Loucy (cell line): ENCODE measurements at regions not wholly inside any gene's neighbourhood (a gene's known extent, or its start where the extent isn't known, plus 50 kb on each side); places are given as distances from the start of the nearest gene placed in this dataset.

Experiments used
- H2AFZ ChIP-seq: fragments of 200-600 bp; sonication (generic); 2 replicates; pipeline ENCODE4 v1.6.0; 2016; ENCODE audit warnings: antibody characterized with exemption, mild to moderate bottlenecking, low read length, moderate library complexity
- H3F3A ChIP-seq: fragments of 200-600 bp; 2 replicates; pipeline ENCODE4 v1.6.0; 2016; ENCODE audit warnings: antibody characterized with exemption, low read depth, mild to moderate bottlenecking
- H3K27me3 ChIP-seq: fragments of 200-600 bp; sonication (generic); 2 replicates; pipeline ENCODE4 v1.6.1; 2014; ENCODE audit warnings: low read length, mild to moderate bottlenecking; ENCODE audit not compliant: insufficient read depth, poor library complexity, severe bottlenecking
- H3K36me3 ChIP-seq: fragments of 200-600 bp; sonication (generic); 2 replicates; pipeline ENCODE4 v1.6.1; 2016; ENCODE audit warnings: low read length; ENCODE audit not compliant: insufficient read depth
- H3K4me1 ChIP-seq: fragments of 200-600 bp; sonication (generic); 2 replicates; pipeline ENCODE4 v1.5.1; 2014; ENCODE audit warnings: low read length, mild to moderate bottlenecking; ENCODE audit not compliant: insufficient read depth, poor library complexity, severe bottlenecking
- H3K4me2 ChIP-seq: fragments of 200-600 bp; sonication (generic); 2 replicates; pipeline ENCODE4 v1.6.0; 2014; ENCODE audit warnings: antibody characterized with exemption, low read length, low read depth, mild to moderate bottlenecking; ENCODE audit not compliant: poor library complexity, severe bottlenecking
- H3K4me3 ChIP-seq: fragments of 200-600 bp; sonication (generic); 2 replicates; pipeline ENCODE4 v1.5.1; 2014; ENCODE audit warnings: low read length, mild to moderate bottlenecking, mixed read lengths; ENCODE audit not compliant: poor library complexity, severe bottlenecking
- H3K79me2 ChIP-seq: fragments of 200-600 bp; sonication (generic); 2 replicates; pipeline ENCODE4 v1.6.1; 2014; ENCODE audit warnings: low read length; ENCODE audit not compliant: insufficient read depth
- H3K9ac ChIP-seq: fragments of 200-600 bp; sonication (generic); 2 replicates; pipeline ENCODE4 v1.6.0; 2014; ENCODE audit warnings: mild to moderate bottlenecking, low read depth, low read length, moderate library complexity; ENCODE audit not compliant: poor library complexity, severe bottlenecking
- H3K9me2 ChIP-seq: fragments of 200-600 bp; sonication (generic); replicated peaks from 2 replicates; pipeline ENCODE4 v1.6.1; 2016; ENCODE audit warnings: low read depth, low read length, mixed read lengths
- H3K9me3 ChIP-seq: fragments of 200-600 bp; sonication (generic); 2 replicates; pipeline ENCODE4 v1.6.1; 2014; ENCODE audit warnings: mild to moderate bottlenecking, antibody characterized with exemption, low read length, low read depth; ENCODE audit not compliant: insufficient read depth
- H4K20me1 ChIP-seq: fragments of 200-600 bp; sonication (generic); 2 replicates; pipeline ENCODE4 v1.6.0; 2014; ENCODE audit warnings: antibody characterized with exemption, low read length, mild to moderate bottlenecking; ENCODE audit not compliant: insufficient read depth, poor library complexity, severe bottlenecking
- CTCF ChIP-seq: fragments of 200-600 bp; sonication (generic); conservative IDR thresholded peaks from 2 replicates; pipeline ENCODE4 v1.5.1; 2014; ENCODE audit warnings: mild to moderate bottlenecking, antibody characterized with exemption, low read length
- EZH2phosphoT487 ChIP-seq: fragments of 200-600 bp; IDR thresholded peaks from 2 replicates; pipeline ENCODE4 v1.6.1; 2018; ENCODE audit warnings: antibody characterized with exemption, mild to moderate bottlenecking, moderate library complexity, borderline replicate concordance

GRCh38 chr13:90122531-90122930 lies 1225.0 kb upstream of the MIR17HG start:
- H4K20me1 ChIP-seq: no peaks in the 10 kb centered on the region
- no peaks in the 10 kb centered on the region for H3K79me2 ChIP-seq
- no peak overlapping the region for H3K9ac ChIP-seq
- no peaks in the 10 kb centered on the region for H3K27me3 ChIP-seq
- H2AFZ ChIP-seq: no peak overlapping the region
- H3F3A ChIP-seq: no peaks in the 10 kb centered on the region
- H3K4me1 ChIP-seq: no peaks in the 10 kb centered on the region
- H3K9me3 ChIP-seq: no peaks in the 10 kb centered on the region
- no peak overlapping the region for H3K4me2 ChIP-seq
- H3K36me3 ChIP-seq: no peaks in the 10 kb centered on the region
- H3K9me2 ChIP-seq: no peaks in the 10 kb centered on the region
- no peak for TF ChIP-seq EZH2phosphoT487
- no peak for TF ChIP-seq CTCF
- H3K4me3 ChIP-seq: no peak overlapping the region

GRCh38 chr13:90135558-90135957 lies 1211.9 kb upstream of the MIR17HG start:
- Histone ChIP-seq H4K20me1 (no peaks in the 10 kb centered on the region), H3K79me2 (no peaks in the 10 kb centered on the region), H3K9ac (no peak overlapping the region), H3K9me3 (no peaks in the 10 kb centered on the region), H3K27me3 (no peaks in the 10 kb centered on the region), H3F3A (no peaks in the 10 kb centered on the region), H3K9me2 (no peaks in the 10 kb centered on the region), H3K4me3 (no peak overlapping the region), H2AFZ (no peak overlapping the region), H3K4me1 (no peaks in the 10 kb centered on the region), H3K36me3 (no peaks in the 10 kb centered on the region), H3K4me2 (no peak overlapping the region)
- TF ChIP-seq EZH2phosphoT487 (no peak), CTCF (no peak)

GRCh38 chr13:90142251-90142650 lies 1205.2 kb upstream of the MIR17HG start:
- Histone ChIP-seq H3K9me3 (no peaks in the 10 kb centered on the region), H3K9ac (no peak overlapping the region), H3K9me2 (no peaks in the 10 kb centered on the region), H2AFZ (no peak overlapping the region), H4K20me1 (no peaks in the 10 kb centered on the region), H3K4me1 (no peaks in the 10 kb centered on the region), H3K4me3 (no peak overlapping the region), H3K27me3 (no peaks in the 10 kb centered on the region), H3K36me3 (no peaks in the 10 kb centered on the region), H3F3A (no peaks in the 10 kb centered on the region), H3K4me2 (no peak overlapping the region), H3K79me2 (no peaks in the 10 kb centered on the region)
- no peak for TF ChIP-seq CTCF
- no peak for TF ChIP-seq EZH2phosphoT487
